Ascending aorta (tissue), 2 donors: ENCODE measurements at regions not wholly inside any gene's neighbourhood (a gene's known extent, or its start where the extent isn't known, plus 50 kb on each side); places are given as distances from the start of the nearest gene placed in this dataset.

ENCODE experiments used
- DNase-seq, 2 donors: peaks; one replicate each; pipeline ENCODE4 v3.0.0-alpha.2; 2019; ENCODE audit warnings: low spot score in 2 of 2
- H3K27ac ChIP-seq, 2 donors: fragments of 200-600 bp; sonication (generic); one replicate each; pipeline ENCODE4 v1.5.1; 2016 to 2017; ENCODE audit warnings: mild to moderate bottlenecking in 1 of 2
- H3K27me3 ChIP-seq: fragments of 200-600 bp; sonication (generic); one replicate; pipeline ENCODE4 v1.5.1; 2017
- H3K36me3 ChIP-seq, 2 donors: fragments of 200-600 bp; sonication (generic); one replicate each; pipeline ENCODE4 v1.5.1; 2016
- H3K4me1 ChIP-seq, 2 donors: fragments of 200-600 bp; sonication (generic); one replicate each; pipeline ENCODE4 v1.5.1; 2016 to 2017; ENCODE audit warnings: mild to moderate bottlenecking in 1 of 2
- H3K4me3 ChIP-seq, 2 donors: fragments of 200-600 bp; sonication (generic); one replicate each; pipeline ENCODE4 v1.5.1; 2016 to 2017; ENCODE audit warnings: mild to moderate bottlenecking in 1 of 2
- H3K9me3 ChIP-seq, 2 donors: fragments of 200-600 bp; sonication (generic); one replicate each; pipeline ENCODE4 v1.5.1; 2016
- intact Hi-C: fragments of 100-400 bp; cut with DNase I; formaldehyde crosslinking; loops from one replicate; pipeline ENCODE4 v1.15.1; 2023
- TF ChIP-seq, protein P1 (sequence below), 3 experiments: fragments of 200-600 bp in 2 of 3; fragments of 450-650 bp in 1 of 3; sonication (generic) in 2 of 3; IDR thresholded peaks; one replicate each; pipeline ENCODE4 v1.5.1; 2016 to 2019; ENCODE audit warnings: antibody characterized with exemption in 3 of 3, mild to moderate bottlenecking in 1 of 3, moderate library complexity in 1 of 3

DNA sequence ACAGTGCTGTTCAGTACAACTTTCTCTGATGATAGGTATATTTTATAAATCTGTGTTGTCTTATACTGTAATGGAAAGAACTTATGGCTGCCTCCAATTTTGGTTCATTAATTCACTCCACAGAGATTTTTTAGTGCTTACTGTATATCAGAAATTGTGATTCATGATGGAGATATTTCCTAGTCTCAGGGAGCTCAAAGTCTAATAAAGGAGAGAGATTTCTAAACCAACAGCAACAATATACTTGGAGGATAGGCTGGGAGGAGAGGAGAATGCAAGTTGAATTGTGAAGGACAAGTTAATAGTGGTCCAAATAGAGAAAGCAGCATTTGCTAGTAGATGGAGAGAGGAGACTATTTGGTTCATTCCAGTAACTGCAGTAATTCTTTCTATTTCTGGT is 63.5 kb downstream of the TANC2 start:
- Histone ChIP-seq H3K9me3 (no peaks in the 10 kb centered on the region), H3K36me3 (no peaks in the 10 kb centered on the region), H3K4me3 (no peak overlapping the region), H3K27me3 (no peaks in the 10 kb centered on the region), H3K4me1 (no peaks in the 10 kb centered on the region), H3K27ac (no peak overlapping the region)
- intact Hi-C loops = no loop called here
- TF ChIP-seq, protein P1, sequence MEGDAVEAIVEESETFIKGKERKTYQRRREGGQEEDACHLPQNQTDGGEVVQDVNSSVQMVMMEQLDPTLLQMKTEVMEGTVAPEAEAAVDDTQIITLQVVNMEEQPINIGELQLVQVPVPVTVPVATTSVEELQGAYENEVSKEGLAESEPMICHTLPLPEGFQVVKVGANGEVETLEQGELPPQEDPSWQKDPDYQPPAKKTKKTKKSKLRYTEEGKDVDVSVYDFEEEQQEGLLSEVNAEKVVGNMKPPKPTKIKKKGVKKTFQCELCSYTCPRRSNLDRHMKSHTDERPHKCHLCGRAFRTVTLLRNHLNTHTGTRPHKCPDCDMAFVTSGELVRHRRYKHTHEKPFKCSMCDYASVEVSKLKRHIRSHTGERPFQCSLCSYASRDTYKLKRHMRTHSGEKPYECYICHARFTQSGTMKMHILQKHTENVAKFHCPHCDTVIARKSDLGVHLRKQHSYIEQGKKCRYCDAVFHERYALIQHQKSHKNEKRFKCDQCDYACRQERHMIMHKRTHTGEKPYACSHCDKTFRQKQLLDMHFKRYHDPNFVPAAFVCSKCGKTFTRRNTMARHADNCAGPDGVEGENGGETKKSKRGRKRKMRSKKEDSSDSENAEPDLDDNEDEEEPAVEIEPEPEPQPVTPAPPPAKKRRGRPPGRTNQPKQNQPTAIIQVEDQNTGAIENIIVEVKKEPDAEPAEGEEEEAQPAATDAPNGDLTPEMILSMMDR (IDR thresholded peaks at IDR 0.05) = no peak
- no peak for DNase-seq

DNA sequence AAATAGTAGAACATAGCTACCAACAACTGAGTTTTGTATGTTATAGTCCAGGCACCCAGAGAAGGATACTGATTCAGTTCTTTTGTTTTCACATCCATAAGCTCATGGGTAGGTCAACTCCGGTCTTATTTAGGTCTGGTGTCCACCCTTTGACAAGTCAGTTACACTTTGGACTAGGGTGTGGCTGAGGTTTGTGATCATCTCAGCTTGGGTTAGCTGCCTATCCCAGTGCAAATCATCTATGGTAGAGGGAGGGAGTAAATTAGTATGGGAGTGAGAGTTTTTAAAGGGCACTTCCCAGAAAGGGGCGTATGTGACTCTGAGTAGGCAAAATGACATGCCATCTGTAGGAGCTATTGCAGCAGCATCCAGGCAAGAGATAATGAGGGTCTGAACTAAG is 66.1 kb downstream of the TANC2 start:
- H3K27me3 ChIP-seq = no peaks in the 10 kb centered on the region
- H3K4me1 ChIP-seq = no peaks in the 10 kb centered on the region
- intact Hi-C loops = no loop called here
- no peaks in the 10 kb centered on the region for H3K9me3 ChIP-seq
- H3K4me3 ChIP-seq = no peak overlapping the region
- TF ChIP-seq, protein P1 (IDR thresholded peaks at IDR 0.05) = no peak
- H3K36me3 ChIP-seq = no peaks in the 10 kb centered on the region
- no peak overlapping the region for H3K27ac ChIP-seq
- no peak for DNase-seq

GRCh38 chr17:63033142-63033541 is 67.1 kb downstream of the TANC2 start:
- no peaks in the 10 kb centered on the region for H3K9me3 ChIP-seq
- TF ChIP-seq, protein P1 (IDR thresholded peaks at IDR 0.05) = no peak
- intact Hi-C loops = no loop called here
- no peak overlapping the region for H3K4me3 ChIP-seq
- no peak for DNase-seq
- H3K27ac ChIP-seq = no peak overlapping the region
- H3K36me3 ChIP-seq = no peaks in the 10 kb centered on the region
- no peaks in the 10 kb centered on the region for H3K27me3 ChIP-seq
- no peaks in the 10 kb centered on the region for H3K4me1 ChIP-seq

- Histone ChIP-seq H3K4me1 (peaks cover 0 to 3% of the 10 kb centered on the region in 2 donors), H3K27me3 (no peaks in the 10 kb centered on the region), H3K4me3 (no peak overlapping the region), H3K9me3 (no peaks in the 10 kb centered on the region), H3K27ac (no peak overlapping the region), H3K36me3 (no peaks in the 10 kb centered on the region)
- DNase-seq = no peak
- TF ChIP-seq, protein P1 (IDR thresholded peaks at IDR 0.05) = no peak
- intact Hi-C loops = no loop called here
Measured at GRCh38 chr17:63035271-63035670, 69.2 kb downstream of the TANC2 start.

DNA sequence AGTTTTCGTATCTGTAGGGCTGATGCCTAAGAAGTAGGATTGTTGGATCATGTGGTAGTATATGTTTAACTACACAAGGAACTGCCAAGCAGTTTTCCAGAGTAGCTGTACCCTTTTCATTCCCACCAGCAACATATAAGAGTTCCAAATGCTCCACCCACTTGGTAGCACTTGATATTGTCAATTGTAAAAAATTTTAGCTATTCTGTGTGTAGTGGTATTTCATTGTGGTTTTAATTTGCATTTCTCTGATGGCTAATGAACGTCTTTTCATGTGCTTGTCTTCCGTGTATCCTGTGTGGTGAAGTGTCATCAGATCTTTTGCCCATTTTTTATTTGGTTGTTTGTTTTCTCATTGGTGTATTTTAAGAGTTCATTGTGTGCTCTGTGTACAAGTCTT is 69.7 kb downstream of the TANC2 start:
- Histone ChIP-seq H3K4me3 (no peak overlapping the region), H3K27me3 (no peaks in the 10 kb centered on the region), H3K27ac (no peak overlapping the region), H3K36me3 (no peaks in the 10 kb centered on the region), H3K9me3 (no peaks in the 10 kb centered on the region), H3K4me1 (peaks cover 0 to 7% of the 10 kb centered on the region in 2 donors)
- intact Hi-C loops = no loop called here
- DNase-seq = no peak
- TF ChIP-seq, protein P1 (IDR thresholded peaks at IDR 0.05) = no peak

- Histone ChIP-seq H3K4me3 (no peak overlapping the region), H3K9me3 (no peaks in the 10 kb centered on the region), H3K27me3 (no peaks in the 10 kb centered on the region), H3K27ac (no peak overlapping the region), H3K4me1 (peaks cover 0 to 7% of the 10 kb centered on the region in 2 donors), H3K36me3 (no peaks in the 10 kb centered on the region)
- intact Hi-C loops = no loop called here
- TF ChIP-seq, protein P1 (IDR thresholded peaks at IDR 0.05) = no peak
- DNase-seq = no peak
Measured at GRCh38 chr17:63039342-63039741, 73.3 kb downstream of the TANC2 start.
